ENCODE measurements at regions not wholly inside any gene's neighbourhood (a gene's known extent, or its start where the extent isn't known, plus 50 kb on each side); places are given as distances from the start of the nearest gene placed in this dataset.

GRCh38 chr2:15833731-15834130 lies 106.6 kb upstream of the MYCN start:
- no peak for TF ChIP-seq CTCF (IDR thresholded peaks at IDR 0.05; ENCODE audit: extremely low read depth, missing control alignments)
- no peak for DNase-seq (ENCODE audit: low spot score)

GRCh38 chr2:15834381-15835031 lies 105.8 kb upstream of the MYCN start:
- no peak for DNase-seq (ENCODE audit: low spot score)
- TF ChIP-seq CTCF (IDR thresholded peaks at IDR 0.05; ENCODE audit: extremely low read depth, missing control alignments) = no peak

- no peak for TF ChIP-seq CTCF (IDR thresholded peaks at IDR 0.05; ENCODE audit: extremely low read depth, missing control alignments)
Measured at GRCh38 chr2:15835991-15836688, 104.2 kb upstream of the MYCN start.

GRCh38 chr2:15836689-15837610 lies 103.4 kb upstream of the MYCN start:
- no peak for DNase-seq (ENCODE audit: low spot score)
- no peak for TF ChIP-seq CTCF (IDR thresholded peaks at IDR 0.05; ENCODE audit: extremely low read depth, missing control alignments)

More at GRCh38 chr2:15835991-15836688, 104.2 kb upstream of the MYCN start:
- no peak for DNase-seq (ENCODE audit: low spot score)

- TF ChIP-seq CTCF (IDR thresholded peaks at IDR 0.05; ENCODE audit: extremely low read depth, missing control alignments) = no peak
- no peak for DNase-seq (ENCODE audit: low spot score)
Measured at GRCh38 chr2:15838481-15839090, 101.8 kb upstream of the MYCN start.

GRCh38 chr2:15839426-15840124 lies 100.8 kb upstream of the MYCN start:
- DNase-seq (ENCODE audit: low spot score) = no peak
- TF ChIP-seq CTCF (IDR thresholded peaks at IDR 0.05; ENCODE audit: extremely low read depth, missing control alignments) = no peak
